Fibroblast of peridontal ligament (primary cell): ENCODE measurements at regions not wholly inside any gene's neighbourhood (a gene's known extent, or its start where the extent isn't known, plus 50 kb on each side); places are given as distances from the start of the nearest gene placed in this dataset.

Experiments
- DNase-seq: peaks from one replicate; pipeline ENCODE4 v3.0.0-alpha.2; 2010; ENCODE audit errors: extremely low read depth

- no peak for DNase-seq
Measured at GRCh38 chr9:92185681-92186080, 70.5 kb upstream of the SPTLC1 start.

- DNase-seq: no peak
Measured at GRCh38 chr9:92185096-92185495, 69.9 kb upstream of the SPTLC1 start.

- no peak for DNase-seq
Measured at GRCh38 chr9:92184041-92184564, 68.9 kb upstream of the SPTLC1 start.

- DNase-seq: no peak
Measured at GRCh38 chr9:92183449-92183848, 68.2 kb upstream of the SPTLC1 start.

GRCh38 chr9:92181296-92181695 is 66.1 kb upstream of the SPTLC1 start:
- no peak for DNase-seq

- peak; percentile 70 for DNase-seq
Measured at GRCh38 chr9:92180669-92181181, 65.5 kb upstream of the SPTLC1 start.

- DNase-seq: no peak
Measured at GRCh38 chr9:92180002-92180400, 64.8 kb upstream of the SPTLC1 start.

- DNase-seq: no peak
Measured at GRCh38 chr9:92179286-92180001, 64.2 kb upstream of the SPTLC1 start.

- no peak for DNase-seq
Measured at GRCh38 chr9:92177591-92177990, 62.4 kb upstream of the SPTLC1 start.

GRCh38 chr9:92176800-92177185 is 61.6 kb upstream of the SPTLC1 start:
- no peak for DNase-seq

GRCh38 chr9:92176068-92176799 is 61.0 kb upstream of the SPTLC1 start:
- DNase-seq: no peak

GRCh38 chr9:92175441-92175840 is 60.2 kb upstream of the SPTLC1 start:
- no peak for DNase-seq

GRCh38 chr9:92173318-92173717 is 58.1 kb upstream of the SPTLC1 start:
- no peak for DNase-seq

- no peak for DNase-seq
Measured at GRCh38 chr9:92171822-92172221, 56.6 kb upstream of the SPTLC1 start.

GRCh38 chr9:92171281-92171680 is 56.1 kb upstream of the SPTLC1 start:
- no peak for DNase-seq

GRCh38 chr9:92170848-92171247 is 55.6 kb upstream of the SPTLC1 start:
- DNase-seq: no peak

- DNase-seq: no peak
Measured at GRCh38 chr9:92165484-92165883, 50.3 kb upstream of the SPTLC1 start.
